KBM-7 (cell line): ENCODE measurements at regions not wholly inside any gene's neighbourhood (a gene's known extent, or its start where the extent isn't known, plus 50 kb on each side); places are given as distances from the start of the nearest gene placed in this dataset.
A peak's percentile ranks its signal among the peaks of the same experiment; 100 is the strongest.

Experiments
- DNase-seq: peaks from one replicate; pipeline ENCODE4 v3.0.0-alpha.2; 2015
- in situ Hi-C: fragments of 300-500 bp; cut with MboI; formaldehyde crosslinking; loops from 2 replicates; pipeline ENCODE4 v1.14.3; 2020; ENCODE audit warnings: low sequenced_read_pairs, low pct_unique_long_range_greater_than_20kb, mixed read lengths

GRCh38 chr18:25876330-25876948 lies 214.0 kb downstream of the SS18 start:
- in situ Hi-C loops = no loop called here
- DNase-seq = no peak

GRCh38 chr18:25875551-25876240 lies 214.7 kb downstream of the SS18 start:
- DNase-seq = no peak

GRCh38 chr18:25873833-25874232 lies 216.6 kb downstream of the SS18 start:
- in situ Hi-C loops = no loop called here
- no peak for DNase-seq

More at GRCh38 chr18:25875551-25876240, 214.7 kb downstream of the SS18 start:
- in situ Hi-C loops = no loop called here

- in situ Hi-C loops = no loop called here
- no peak for DNase-seq
Measured at GRCh38 chr18:25866331-25866730, 224.1 kb downstream of the SS18 start.

DNA sequence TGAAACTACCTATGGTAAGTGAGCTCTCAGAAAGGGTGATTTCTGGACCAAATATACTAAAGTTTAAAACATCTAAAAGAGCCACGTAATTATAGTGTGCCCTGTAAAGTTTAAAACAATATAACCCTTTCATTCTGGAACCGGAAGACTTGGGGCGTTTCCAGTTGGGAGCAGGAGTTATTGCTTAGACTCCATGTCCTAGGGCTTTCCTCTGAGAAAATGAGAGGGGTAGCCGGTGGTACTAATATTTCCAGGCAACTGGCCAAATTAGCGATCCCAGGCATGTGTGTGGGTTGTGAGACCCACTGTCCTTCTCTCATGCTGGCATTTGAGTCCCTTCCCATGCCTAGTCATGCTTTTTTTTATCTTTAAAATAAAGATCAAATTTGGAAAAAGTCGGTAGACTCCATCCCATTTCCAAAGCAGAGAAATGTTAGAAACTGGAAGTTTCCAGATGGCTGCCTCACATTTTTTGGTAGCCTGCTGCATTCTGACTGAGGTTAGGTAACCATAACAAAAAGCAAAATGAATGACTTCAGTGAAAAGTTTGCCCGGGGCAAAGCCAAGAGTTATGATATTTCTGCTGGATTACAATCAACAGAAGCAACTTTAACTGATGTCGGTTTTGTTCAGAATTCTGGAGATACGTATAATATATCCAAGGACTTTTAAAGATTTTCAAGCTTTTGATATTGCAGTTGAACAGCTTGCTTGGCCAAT lies 227.4 kb downstream of the SS18 start:
- no peak for DNase-seq
- in situ Hi-C loops = no loop called here

GRCh38 chr18:25853691-25854433 lies 236.6 kb downstream of the SS18 start:
- in situ Hi-C loops = no loop called here
- no peak for DNase-seq

GRCh38 chr18:25843791-25844190 lies 246.6 kb downstream of the SS18 start:
- peak; percentile 56 for DNase-seq
- in situ Hi-C loops = no loop called here

GRCh38 chr18:25842665-25843064 lies 247.7 kb downstream of the SS18 start:
- in situ Hi-C loops = no loop called here

DNA sequence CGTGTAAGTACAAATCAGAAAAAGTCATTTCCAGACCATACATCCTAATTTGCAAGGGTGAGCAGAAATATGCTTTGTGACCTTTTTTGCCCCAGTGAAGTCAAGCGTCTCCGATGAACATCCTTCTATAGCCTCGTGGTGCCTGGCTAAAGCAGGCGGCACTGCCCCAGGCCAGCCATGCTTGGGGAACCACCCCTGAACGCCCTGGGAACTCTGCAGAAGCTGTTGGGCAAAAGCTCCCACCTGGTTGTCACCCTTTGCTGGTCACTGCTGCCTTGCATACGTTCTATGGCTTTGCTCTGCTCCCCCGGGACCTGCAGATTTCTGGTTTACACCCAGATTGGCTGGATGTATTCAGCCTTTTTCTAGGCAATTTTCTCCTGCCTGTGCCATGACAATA lies 256.4 kb downstream of the SS18 start:
- DNase-seq = no peak
- in situ Hi-C loops = no loop called here

More at GRCh38 chr18:25842665-25843064, 247.7 kb downstream of the SS18 start:
- DNase-seq = no peak

GRCh38 chr18:25832001-25832604 lies 258.3 kb downstream of the SS18 start:
- DNase-seq = peak; percentile 58
- in situ Hi-C loops = no loop called here

DNA sequence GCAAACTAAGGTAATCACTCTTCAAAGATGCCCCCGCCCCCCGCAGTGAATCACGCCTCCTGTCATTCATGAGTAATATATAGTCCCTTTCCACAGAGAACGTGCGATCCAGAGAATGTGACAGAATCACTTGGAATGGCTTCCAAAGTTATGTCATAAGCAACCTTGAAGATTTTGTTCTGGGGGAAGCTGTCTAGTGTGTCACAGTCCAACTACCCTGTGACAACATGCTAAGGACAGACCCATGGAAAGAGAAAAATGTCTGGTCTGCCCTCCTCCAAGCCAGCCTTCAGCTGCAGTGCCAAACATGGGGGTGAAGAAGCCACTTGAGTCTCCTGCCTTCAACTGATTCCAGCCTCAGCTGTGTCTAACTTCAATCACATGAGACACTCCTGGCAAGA lies 259.1 kb downstream of the SS18 start:
- DNase-seq = no peak
- in situ Hi-C loops = no loop called here

DNA sequence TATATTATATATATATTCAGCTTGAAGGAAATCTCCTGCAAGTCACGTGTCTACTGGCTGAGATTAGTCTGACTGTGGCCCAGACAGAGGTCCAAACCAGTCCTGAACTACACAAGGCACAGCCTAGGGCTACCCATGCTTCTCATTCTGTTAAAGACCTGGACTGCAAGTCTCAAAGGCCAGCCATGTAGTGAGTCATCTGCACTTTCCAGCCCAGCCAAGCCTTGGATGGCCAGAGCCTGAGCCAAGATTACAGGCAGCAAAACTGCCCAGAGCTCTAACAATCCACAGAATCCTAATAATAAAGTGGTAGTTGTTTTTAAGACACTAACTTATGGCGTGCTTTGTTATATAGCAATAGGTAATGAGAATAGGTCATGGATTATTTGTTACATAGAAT lies 259.6 kb downstream of the SS18 start:
- DNase-seq = no peak
- in situ Hi-C loops = no loop called here

DNA sequence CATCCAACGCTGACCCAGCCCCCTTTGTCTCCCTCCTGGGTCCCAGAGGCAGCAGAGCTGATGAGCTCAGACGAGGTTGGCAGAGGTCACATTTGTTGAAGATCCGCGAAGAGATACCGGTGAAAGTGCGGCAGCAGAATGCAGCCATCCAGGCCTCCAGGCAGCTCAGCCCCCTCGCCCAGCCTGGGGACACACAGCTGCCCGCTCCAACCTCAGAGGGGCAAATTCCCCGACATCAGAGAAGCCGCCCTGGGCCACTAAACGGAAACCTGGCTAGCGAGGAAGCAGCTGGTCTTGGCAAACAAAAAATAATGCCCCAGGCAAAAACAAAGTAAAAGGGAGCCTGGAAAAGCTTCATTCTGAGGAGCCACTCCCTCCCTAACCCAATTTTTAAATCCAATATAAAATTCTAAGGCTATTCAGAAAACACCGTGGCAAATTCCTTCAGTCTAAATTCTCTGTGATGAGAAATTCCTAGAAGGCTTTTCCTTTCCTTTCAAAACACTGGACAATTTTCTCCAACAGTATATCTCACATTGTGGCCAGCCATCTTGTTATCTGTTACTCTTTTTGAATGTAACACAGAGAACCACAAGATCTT lies 262.4 kb downstream of the SS18 start:
- DNase-seq = no peak
- in situ Hi-C loops = no loop called here

DNA sequence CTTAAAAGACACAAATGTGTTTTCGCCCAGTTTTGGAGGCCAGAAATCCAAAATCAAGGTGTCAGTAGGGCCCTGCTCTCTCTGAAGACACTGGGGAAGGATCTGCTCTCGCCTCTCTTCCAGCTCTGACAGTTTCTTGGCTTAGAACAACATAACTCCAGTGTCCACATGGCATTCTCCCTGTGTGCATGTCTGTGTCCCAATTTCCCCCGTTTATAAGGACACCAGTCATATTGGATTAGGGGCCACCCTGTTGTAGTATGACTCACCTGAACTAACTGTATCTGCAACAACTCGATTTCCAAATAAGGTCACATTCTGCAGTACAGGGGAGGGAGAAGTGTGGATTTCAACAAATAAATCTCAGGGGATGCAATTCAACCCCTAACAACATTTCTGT lies 263.2 kb downstream of the SS18 start:
- in situ Hi-C loops = no loop called here
- DNase-seq = no peak

- no peak for DNase-seq
- in situ Hi-C loops = no loop called here
Measured at GRCh38 chr18:25826823-25827222, 263.6 kb downstream of the SS18 start.

- no peak for DNase-seq
- in situ Hi-C loops = no loop called here
Measured at GRCh38 chr18:25825979-25826776, 264.2 kb downstream of the SS18 start.

GRCh38 chr18:25825056-25825455 lies 265.4 kb downstream of the SS18 start:
- in situ Hi-C loops = no loop called here
- DNase-seq = no peak

- no peak for DNase-seq
- in situ Hi-C loops = no loop called here
Measured at GRCh38 chr18:25819746-25820363, 270.6 kb downstream of the SS18 start.
